Natural killer cell treated with Interleukin-12 subunit alpha and Interleukin-12 subunit beta and Interleukin-15 and Interleukin-18, amount 100 ng/mL, for 72 hours (primary cell): ENCODE measurements at regions not wholly inside any gene's neighbourhood (a gene's known extent, or its start where the extent isn't known, plus 50 kb on each side); places are given as distances from the start of the nearest gene placed in this dataset.
A peak's percentile ranks its signal among the peaks of the same experiment; 100 is the strongest.

Experiments
- ATAC-seq, 2 donors: fragments of 150-1000 bp; cut with Tn5 transposase in 1 of 2; sonication (Bioruptor Pico), chemical (Tn5 transposase) in 1 of 2; 2 replicates each; pipeline ENCODE4 v1.10.0; 2021
- DNase-seq: peaks from one replicate; pipeline ENCODE4 v3.0.0; 2022; ENCODE audit warnings: low spot score
- H3K27ac Mint-ChIP-seq, 2 donors: 1 replicate in 1 of 2; 2 replicates in 1 of 2; pipeline ENCODE4 v1.8.0; 2022; ENCODE audit warnings: mixed read lengths in 2 of 2, mild to moderate bottlenecking in 1 of 2, moderate library complexity in 1 of 2
- H3K27me3 Mint-ChIP-seq, 2 donors: 1 replicate in 1 of 2; 2 replicates in 1 of 2; pipeline ENCODE4 v1.8.0; 2022; ENCODE audit warnings: mixed read lengths in 2 of 2
- H3K36me3 Mint-ChIP-seq: one replicate; pipeline ENCODE4 v1.8.0; 2022; ENCODE audit warnings: mixed read lengths
- H3K4me1 Mint-ChIP-seq, 2 donors: 1 replicate in 1 of 2; 2 replicates in 1 of 2; pipeline ENCODE4 v1.8.0; 2022; ENCODE audit warnings: low read depth in 2 of 2, mixed read lengths in 2 of 2, mild to moderate bottlenecking in 1 of 2
- H3K4me3 Mint-ChIP-seq: one replicate; pipeline ENCODE4 v1.8.0; 2022; ENCODE audit warnings: mixed read lengths
- H3K9me3 Mint-ChIP-seq: 2 replicates; pipeline ENCODE4 v1.8.0; 2022; ENCODE audit warnings: mixed read lengths

DNA sequence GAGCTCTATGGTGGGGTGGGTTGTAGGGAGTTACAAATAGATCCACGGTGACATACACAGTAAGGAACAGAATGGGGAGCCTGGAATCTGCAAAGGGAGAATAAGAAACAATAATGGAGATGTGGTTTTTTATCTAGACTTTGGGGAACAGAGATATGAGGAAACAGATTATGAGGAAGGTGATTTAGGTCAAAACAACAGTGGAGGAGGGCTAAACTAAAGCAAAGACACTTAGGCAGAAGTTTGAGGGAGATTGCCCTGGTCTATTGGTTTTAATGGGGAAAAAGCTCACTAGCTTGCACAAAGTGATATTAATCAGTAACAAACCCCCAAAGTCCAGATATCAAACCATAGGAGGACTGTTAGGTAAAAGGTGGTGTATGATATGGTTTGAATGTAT lies 144.5 kb upstream of the DYRK2 start:
- Mint-ChIP-seq H3K9me3 (no peaks in the 10 kb centered on the region), H3K4me3 (no peak overlapping the region), H3K27me3 (no peaks in the 10 kb centered on the region), H3K4me1 (peaks cover 6 to 13% of the 10 kb centered on the region in 2 donors), H3K36me3 (no peaks in the 10 kb centered on the region), H3K27ac (no peak overlapping the region)
- no peak for ATAC-seq
- no peak for DNase-seq

DNA sequence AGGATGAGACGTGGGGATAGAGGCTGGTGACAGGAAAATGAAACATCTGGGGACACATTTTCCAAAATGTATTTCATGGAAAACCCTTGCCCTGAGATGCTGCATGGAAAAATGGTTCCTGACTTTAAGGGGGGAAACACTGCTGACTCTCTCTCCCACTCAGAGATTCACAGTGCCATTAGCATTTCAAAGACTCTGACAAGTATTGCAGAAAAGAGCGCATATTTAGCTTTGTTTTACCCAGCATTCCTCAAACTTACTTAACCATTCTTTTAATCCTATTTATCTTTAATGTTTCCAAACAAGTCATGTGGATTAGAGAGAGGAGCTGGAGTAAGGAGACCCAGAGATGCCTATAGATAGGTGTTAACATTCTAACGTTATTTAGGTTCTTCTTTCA lies 141.8 kb upstream of the DYRK2 start:
- DNase-seq (no peak), ATAC-seq (no peak)
- H3K4me1 Mint-ChIP-seq = peaks cover 0 to 8% of the 10 kb centered on the region in 2 donors
- no peaks in the 10 kb centered on the region for H3K36me3 Mint-ChIP-seq
- no peak overlapping the region for H3K4me3 Mint-ChIP-seq
- no peaks in the 10 kb centered on the region for H3K27me3 Mint-ChIP-seq
- H3K9me3 Mint-ChIP-seq = no peaks in the 10 kb centered on the region
- H3K27ac Mint-ChIP-seq = no peak overlapping the region

DNA sequence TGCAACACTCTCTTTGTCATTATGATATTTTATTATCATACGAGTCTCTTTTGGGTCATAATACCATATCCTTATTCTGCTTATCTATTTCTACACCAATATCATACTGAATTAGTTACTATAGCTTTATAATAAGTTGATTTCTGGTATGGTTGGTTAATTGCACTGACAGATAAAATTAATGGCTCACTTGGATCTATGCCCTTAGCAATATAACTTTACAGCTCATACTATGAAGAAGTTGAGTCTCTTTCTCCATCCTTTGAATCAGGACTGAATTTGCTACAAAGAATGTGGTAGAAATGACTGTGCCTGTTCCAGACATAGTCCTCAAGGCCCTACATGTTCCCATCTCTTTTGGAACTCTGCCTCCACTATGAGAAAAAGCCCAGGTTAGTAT lies 139.7 kb upstream of the DYRK2 start:
- Mint-ChIP-seq H3K27ac (no peak overlapping the region), H3K4me3 (no peak overlapping the region), H3K36me3 (no peaks in the 10 kb centered on the region)

DNA sequence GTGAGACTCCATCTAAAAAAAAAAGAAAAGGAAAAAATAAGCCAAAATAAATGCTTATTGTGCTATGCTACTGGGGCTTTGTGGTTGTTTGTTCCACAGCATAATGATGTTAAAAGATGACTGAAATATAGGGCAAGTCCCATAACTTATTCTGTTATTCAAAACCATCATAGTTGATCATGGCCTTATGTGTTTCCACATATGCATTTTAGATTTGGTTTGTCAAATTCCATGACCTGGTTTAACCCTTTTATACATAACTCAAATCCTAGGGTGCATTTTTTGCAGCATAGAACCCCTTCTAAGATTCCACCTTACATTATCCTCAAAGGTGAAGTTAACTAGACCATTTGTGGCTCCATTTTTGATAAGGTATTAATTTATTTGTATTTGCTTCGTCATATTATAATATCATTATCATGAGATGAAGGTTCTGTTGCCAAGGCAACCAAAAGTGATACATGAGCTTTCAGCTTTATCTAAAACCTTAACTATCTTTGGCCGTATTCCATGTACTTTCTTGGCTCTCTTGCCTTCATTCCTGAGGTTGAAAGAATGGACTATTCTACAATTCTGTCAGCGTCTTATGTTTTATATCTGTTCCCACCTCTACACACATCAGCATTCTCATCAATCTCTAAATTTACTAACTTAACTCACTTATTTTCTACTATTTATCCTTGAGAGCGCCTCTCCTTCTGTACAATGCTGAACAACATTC lies 138.7 kb upstream of the DYRK2 start:
- Mint-ChIP-seq H3K9me3 (no peaks in the 10 kb centered on the region), H3K4me3 (no peak overlapping the region), H3K27me3 (peaks cover 0 to 2% of the 10 kb centered on the region in 2 donors), H3K27ac (no peak overlapping the region), H3K4me1 (peaks cover 3 to 10% of the 10 kb centered on the region in 2 donors), H3K36me3 (no peaks in the 10 kb centered on the region)
- no peak for ATAC-seq
- no peak for DNase-seq

More for the DNA sequence above, 139.7 kb upstream of the DYRK2 start:
- peaks cover 0 to 2% of the 10 kb centered on the region in 2 donors for H3K27me3 Mint-ChIP-seq
- ATAC-seq (no peak), DNase-seq (no peak)
- no peaks in the 10 kb centered on the region for H3K9me3 Mint-ChIP-seq
- peaks cover 5 to 7% of the 10 kb centered on the region in 2 donors for H3K4me1 Mint-ChIP-seq

DNA sequence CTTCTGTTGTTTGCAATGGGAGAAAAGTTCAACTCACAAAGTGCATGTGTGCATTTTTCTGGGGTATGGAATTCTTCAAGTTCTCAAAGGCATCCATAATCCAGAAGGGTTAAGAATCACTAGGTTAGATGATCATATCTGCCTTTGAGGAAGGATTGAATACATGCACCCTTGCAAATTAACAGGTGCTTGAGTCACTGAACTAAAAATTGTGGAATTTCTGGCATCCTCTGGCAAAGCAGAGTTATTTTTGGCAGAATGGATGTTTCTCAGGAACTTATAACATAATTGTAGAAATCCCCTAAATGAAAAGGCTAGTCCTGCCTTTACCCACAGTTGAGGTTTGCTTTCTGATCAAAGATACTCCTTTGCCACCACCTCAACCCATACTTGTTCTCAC lies 136.5 kb upstream of the DYRK2 start:
- H3K27ac Mint-ChIP-seq = no peak overlapping the region
- H3K27me3 Mint-ChIP-seq = peaks cover 0 to 2% of the 10 kb centered on the region in 2 donors
- H3K4me3 Mint-ChIP-seq = no peak overlapping the region
- peaks cover 22 to 30% of the 10 kb centered on the region in 2 donors for H3K4me1 Mint-ChIP-seq
- DNase-seq (no peak), ATAC-seq (no peak)
- peaks cover 3% of the 10 kb centered on the region for H3K9me3 Mint-ChIP-seq
- H3K36me3 Mint-ChIP-seq = no peaks in the 10 kb centered on the region

DNA sequence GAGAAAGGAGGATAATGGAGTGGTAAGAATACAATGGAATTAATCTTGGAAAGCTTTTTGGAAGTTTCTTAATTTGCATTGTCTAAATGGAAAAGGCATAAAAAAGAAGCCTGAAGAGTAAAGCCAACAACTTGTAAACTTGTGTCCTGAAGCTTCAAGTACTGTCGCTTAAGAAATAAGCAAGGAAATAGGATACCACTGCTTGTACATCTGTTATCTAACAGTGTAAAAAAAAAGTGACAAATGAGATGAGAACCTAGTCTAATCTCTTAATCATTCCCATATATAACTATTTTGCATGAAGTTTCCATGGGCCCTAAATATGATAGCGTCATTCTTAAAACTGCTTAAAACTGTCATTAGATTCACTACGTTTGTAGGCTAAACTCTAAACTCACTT lies 134.0 kb upstream of the DYRK2 start:
- peaks cover 0 to 2% of the 10 kb centered on the region in 2 donors for H3K27me3 Mint-ChIP-seq
- ATAC-seq = no peak
- no peaks in the 10 kb centered on the region for H3K36me3 Mint-ChIP-seq
- no peak overlapping the region for H3K4me3 Mint-ChIP-seq
- peaks cover 25 to 32% of the 10 kb centered on the region in 2 donors for H3K4me1 Mint-ChIP-seq
- peak overlapping the region in 1 of 2 donors; percentile 78 for H3K27ac Mint-ChIP-seq
- DNase-seq = no peak
- peaks cover 3% of the 10 kb centered on the region for H3K9me3 Mint-ChIP-seq

DNA sequence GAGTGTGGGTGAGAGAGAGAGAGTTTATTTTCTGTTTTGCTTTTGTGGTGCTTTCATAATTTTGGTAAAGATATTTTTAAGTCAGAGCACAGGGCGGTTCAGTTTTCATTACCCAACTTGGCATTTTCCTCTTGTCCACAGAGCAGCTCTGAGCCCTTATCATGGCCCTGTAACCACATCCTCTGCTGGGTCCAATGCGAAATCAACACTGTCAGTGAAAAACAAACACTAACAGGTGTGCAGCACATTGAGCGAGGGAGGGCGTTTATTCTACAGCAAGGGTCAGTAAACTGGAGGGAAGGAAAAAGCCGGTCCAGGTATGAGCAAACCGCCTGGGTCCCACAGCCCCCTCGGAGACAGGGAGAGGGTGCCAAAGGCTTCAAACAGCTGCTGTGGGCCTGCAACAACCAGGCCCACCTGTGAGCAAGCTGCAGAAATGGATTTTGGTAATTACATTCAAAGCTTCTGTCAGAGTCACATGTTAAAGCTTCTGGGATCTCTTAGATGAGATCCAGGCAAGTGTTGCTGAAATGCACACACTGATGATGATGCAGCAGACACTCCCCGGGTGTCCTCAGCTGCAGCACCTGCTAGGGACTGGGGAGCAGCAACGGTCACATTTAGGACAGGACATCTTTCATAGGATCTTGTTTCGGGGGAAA lies 132.7 kb upstream of the DYRK2 start:
- Mint-ChIP-seq H3K4me1 (peaks cover 25 to 32% of the 10 kb centered on the region in 2 donors), H3K27me3 (peaks cover 0 to 2% of the 10 kb centered on the region in 2 donors), H3K9me3 (peaks cover 3% of the 10 kb centered on the region), H3K4me3 (peak overlapping the region; percentile 50), H3K27ac (peak overlapping the region; percentile 32 to 78), H3K36me3 (no peaks in the 10 kb centered on the region)
- DNase-seq (no peak), ATAC-seq (peak; percentile 76 to 78)

DNA sequence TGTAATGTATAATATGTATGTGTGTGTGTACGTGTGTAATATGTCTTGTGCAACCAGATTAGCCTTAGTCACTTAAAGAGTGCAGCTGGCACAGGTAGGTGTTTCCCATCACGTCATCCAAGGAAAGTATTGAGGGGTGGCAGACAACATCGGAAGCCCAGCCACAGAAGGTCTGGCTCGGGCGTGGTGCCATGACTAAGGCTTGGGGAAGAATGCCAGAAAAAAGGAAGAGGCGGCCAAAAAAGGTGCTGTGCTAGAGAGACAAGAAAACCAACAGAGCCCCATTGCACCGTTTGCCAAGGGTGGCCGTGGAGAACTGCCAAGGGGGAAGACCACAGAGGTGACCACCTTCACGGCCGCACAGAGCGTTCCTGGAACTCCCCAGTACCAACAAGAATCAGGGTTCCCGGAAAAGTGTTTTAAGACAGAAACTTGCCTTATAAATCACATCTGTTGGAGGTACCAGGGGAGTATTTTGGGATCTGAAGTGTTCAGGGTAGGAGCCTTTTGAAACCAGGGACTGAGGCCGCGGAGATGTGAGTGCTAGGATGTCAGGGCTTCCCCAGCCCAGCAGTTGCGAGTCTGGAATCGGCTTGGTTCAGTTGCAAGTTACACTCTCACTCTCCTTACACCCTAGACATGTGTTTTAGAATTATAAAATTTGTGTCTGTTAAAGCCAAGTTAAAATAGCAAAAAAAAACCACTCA lies 131.2 kb upstream of the DYRK2 start:
- Mint-ChIP-seq H3K4me3 (no peak overlapping the region), H3K9me3 (peaks cover 3% of the 10 kb centered on the region), H3K36me3 (no peaks in the 10 kb centered on the region), H3K4me1 (peaks cover 25 to 31% of the 10 kb centered on the region in 2 donors), H3K27ac (no peak overlapping the region), H3K27me3 (peaks cover 0 to under 1% of the 10 kb centered on the region in 2 donors)
- no peak for DNase-seq
- ATAC-seq = peak in 1 of 2 donors; percentile 28

DNA sequence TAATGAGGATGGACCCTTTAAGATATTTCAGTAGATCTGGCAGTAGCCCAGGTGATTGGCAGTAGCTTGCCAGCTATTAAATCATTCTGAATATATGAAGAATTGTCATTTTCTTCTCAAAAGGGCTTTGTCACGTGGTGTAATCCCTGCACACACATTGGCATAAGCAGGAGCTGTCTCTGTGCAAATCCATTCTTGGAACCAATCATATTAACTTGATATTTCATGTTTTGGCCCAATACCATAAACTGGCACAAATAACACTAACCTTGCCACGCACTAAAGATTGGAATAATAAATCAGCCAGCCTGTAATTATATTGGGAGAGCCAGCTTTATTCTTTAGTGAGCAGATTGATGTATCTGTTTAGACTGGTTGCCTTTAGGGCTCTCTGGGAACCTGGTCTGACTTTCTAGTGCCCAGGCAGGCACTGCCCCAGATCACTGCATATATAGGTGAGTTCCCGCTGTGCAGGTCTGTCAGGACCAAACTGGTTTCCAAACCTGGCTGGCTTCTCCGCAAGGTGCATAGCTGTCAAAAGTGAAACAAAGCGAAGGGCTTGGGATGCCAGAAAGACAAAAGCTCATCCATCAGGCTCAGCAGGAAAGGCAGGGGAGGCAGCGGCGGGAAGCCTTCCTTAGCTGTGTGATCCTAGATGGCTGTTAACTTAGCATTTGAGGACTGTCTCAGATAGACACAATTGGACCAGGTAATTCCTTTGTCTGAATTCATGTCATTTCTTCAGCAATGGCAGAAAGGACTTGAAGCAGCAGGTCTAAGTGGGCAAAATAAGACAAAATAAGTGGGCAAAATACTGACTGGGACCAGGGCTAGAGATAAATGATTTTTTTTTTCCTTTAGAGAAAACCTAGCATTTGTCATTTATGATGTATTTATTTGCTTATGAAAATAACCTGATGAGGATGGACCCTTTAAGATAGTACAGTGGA lies 128.8 kb upstream of the DYRK2 start:
- Mint-ChIP-seq H3K27ac (no peak overlapping the region), H3K4me1 (peaks cover 22 to 23% of the 10 kb centered on the region in 2 donors), H3K36me3 (no peaks in the 10 kb centered on the region), H3K4me3 (no peak overlapping the region), H3K9me3 (peaks cover 3% of the 10 kb centered on the region), H3K27me3 (no peaks in the 10 kb centered on the region)
- DNase-seq = no peak
- no peak for ATAC-seq

DNA sequence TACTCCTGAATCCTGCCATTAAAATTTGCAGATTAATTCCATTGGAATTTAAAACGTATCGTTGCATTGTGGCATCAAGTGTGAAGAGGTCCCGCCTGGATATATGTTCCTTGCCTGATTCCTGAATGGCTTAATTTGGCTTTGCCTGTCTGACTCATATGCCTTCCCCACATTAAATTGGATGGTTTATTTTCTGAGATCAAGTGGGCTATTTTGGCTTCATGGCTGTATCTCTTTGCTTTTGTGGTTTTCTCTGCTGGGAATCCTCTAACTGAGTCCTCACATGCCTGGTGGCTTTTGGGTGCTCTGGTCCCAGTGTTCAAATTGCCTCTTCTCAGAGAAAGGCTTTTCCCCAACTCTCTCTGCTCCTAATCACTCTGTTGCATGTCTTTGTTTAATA lies 127.9 kb upstream of the DYRK2 start:
- ATAC-seq = no peak
- Mint-ChIP-seq H3K4me1 (peaks cover 14% of the 10 kb centered on the region in 2 donors), H3K4me3 (no peak overlapping the region), H3K36me3 (no peaks in the 10 kb centered on the region), H3K9me3 (peaks cover under 1% of the 10 kb centered on the region), H3K27me3 (no peaks in the 10 kb centered on the region), H3K27ac (no peak overlapping the region)
- DNase-seq = no peak

DNA sequence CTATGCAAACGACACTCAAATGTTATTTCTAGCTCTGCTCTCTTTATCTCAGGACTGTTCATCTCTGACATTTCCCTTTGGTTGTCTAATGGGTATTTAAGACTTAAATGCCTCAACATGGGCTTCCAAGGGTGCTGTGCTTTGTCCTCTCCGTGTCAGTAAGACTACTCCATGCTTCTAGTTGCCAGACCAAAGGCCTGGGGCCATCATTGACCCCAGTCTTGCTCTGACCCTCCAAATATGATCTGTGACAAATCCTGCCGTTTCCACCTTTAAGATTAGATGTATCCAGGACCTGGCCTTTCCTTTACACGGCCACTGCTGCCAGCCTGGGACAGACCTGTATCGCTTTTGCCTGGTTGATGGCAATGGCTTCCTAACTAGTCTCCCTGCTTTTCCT lies 126.3 kb upstream of the DYRK2 start:
- Mint-ChIP-seq H3K4me3 (no peak overlapping the region), H3K4me1 (peaks cover under 1% of the 10 kb centered on the region in 2 donors), H3K27ac (no peak overlapping the region), H3K9me3 (no peaks in the 10 kb centered on the region), H3K27me3 (no peaks in the 10 kb centered on the region), H3K36me3 (no peaks in the 10 kb centered on the region)
- DNase-seq = no peak
- no peak for ATAC-seq

DNA sequence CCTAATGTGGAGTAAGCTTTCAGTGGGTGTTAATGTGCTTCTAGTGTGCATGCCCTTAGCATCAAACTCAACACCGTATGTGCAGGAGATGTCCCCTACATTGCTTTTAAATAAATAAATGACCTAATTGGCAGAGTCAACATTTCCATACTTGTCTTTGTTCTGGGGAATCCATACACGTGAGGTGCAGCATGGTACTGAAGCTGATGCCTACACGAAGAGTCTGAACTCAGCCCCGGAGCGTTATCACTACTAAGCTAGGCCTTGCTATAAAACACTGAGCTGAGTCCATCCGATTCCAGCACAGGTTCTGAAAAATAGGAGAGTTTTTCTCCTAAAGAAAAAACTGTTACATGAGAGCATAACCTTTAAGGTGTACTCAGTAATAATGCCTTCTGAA lies 125.0 kb upstream of the DYRK2 start:
- H3K36me3 Mint-ChIP-seq = no peaks in the 10 kb centered on the region
- no peak for ATAC-seq
- H3K27ac Mint-ChIP-seq = no peak overlapping the region

DNA sequence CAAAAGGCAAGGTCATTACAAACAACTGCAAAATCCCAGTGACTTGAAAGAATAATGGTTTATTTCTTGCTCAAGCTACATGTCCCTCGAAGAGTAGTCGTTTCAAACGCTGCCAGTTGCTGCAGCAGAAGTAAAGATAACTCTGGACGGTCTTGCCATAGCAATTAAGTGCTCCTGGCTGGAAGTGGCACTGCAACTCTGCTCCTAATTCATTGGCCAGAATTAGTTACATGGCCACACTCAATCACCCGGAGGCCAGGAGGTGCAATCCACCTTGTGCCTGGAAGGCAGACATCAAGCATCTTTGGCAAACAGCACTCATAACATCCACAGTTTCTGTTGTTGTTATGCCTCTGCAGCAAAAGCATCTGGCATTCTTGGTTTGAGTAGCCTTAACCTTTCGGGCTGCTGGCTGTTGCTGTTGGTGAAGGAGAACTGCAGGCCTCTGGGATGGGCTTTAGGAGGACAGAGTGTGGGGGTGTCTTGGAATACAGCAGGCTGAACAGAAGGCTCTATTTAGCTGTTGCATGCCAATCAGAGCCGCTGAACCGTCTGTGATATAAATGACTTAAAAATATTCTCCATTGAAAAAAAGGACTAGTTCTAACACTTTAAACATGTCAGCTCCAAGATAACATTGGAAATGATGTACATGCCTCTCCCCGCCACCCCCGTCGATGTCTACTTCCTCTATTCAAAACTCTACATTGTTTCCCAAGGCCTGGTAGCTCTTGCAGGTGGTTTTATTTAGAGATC lies 123.5 kb upstream of the DYRK2 start:
- H3K4me1 Mint-ChIP-seq = no peaks in the 10 kb centered on the region
- no peaks in the 10 kb centered on the region for H3K9me3 Mint-ChIP-seq
- DNase-seq = no peak
- no peak for ATAC-seq
- no peak overlapping the region for H3K4me3 Mint-ChIP-seq
- no peak overlapping the region for H3K27ac Mint-ChIP-seq
- no peaks in the 10 kb centered on the region for H3K36me3 Mint-ChIP-seq
- peaks cover 0 to 2% of the 10 kb centered on the region in 2 donors for H3K27me3 Mint-ChIP-seq

More for the DNA sequence above, 125.0 kb upstream of the DYRK2 start:
- Mint-ChIP-seq H3K4me3 (no peak overlapping the region), H3K4me1 (no peaks in the 10 kb centered on the region), H3K9me3 (no peaks in the 10 kb centered on the region), H3K27me3 (no peaks in the 10 kb centered on the region)
- DNase-seq = no peak
